HG03439 (cell line): ENCODE measurements at regions not wholly inside any gene's neighbourhood (a gene's known extent, or its start where the extent isn't known, plus 50 kb on each side); places are given as distances from the start of the nearest gene placed in this dataset.

Source experiments
- ATAC-seq: cut with Tn5 transposase; IDR thresholded peaks from one replicate; pipeline ENCODE4 v1.9.1; 2021; ENCODE audit warnings: mild to moderate bottlenecking, moderate library complexity; ENCODE audit not compliant: unreplicated experiment

DNA sequence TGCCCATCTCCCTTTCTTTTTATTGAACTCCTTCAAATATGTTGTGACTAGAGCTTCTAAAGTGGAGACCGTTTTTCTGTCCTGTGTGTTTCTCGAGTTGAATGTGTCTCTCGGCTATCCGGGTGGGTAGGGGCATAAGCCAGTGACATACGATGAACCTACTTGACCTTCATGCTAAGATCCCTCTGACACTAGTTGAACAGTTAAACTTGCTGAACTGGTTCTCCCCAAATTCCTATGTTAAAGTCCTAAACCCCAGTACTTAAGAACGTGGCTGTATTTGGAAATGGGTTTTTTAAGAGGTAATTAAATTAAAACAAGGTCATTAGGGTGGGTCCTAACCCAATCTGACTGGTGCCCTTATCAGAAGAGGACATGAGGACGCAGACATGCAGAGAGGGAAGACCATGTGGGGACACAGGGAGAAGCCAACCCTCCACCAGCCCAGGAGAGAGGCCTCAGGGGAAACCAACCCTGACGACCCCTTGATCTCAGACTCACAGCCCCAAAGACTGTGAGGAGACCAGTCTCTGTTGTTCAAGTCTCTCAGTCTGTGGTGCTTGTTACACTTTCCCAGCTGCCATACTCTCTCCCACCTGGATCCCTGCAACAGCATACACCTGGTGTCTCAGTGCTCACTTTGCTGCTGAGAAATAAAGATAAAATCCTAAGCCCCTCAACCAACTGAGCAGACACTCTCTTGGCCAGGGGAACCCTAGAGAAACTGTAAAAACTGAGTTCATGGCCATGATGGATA lies 208.4 kb downstream of the MYLK4 start:
- ATAC-seq = no peak

DNA sequence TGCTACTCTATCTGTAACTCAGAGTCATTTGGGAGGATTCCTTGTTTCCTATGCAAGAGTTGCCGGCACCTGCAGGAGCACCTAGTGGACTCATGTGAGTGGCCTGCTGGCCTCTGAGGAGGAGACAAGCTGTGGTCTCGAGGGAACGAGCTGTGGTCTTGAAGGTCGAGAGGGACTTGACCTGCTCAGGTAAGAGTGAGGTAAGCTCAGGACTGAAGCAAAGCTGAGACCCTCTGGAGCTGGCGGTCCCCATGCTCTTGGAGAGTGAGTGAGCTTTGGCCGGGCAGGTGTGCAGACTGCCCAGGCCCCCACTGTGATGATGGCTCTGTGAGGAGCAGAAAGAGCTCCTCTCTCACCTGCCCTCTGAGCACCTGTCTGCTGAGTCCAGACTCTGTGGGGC lies 214.3 kb downstream of the MYLK4 start:
- ATAC-seq = no peak

DNA sequence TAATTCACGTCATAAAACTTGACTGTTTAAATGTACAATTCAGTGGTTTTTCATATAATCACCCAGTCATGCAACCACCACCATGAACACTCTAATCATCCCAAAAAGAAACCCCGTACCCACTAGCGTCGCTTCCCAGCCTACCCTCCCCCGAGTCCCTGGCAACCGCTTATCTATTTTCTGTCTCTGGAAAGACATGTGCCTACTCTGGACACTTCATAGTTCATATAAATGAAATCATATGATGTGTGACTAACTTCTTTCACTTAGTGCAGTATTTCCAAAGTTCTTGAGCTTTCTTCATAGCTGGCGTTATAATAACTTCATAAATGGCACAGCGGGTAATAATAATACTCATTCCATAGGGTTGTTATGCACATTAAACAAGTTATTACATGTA lies 215.2 kb downstream of the MYLK4 start:
- ATAC-seq = no peak

GRCh38 chr6:2534406-2535042 lies 216.2 kb downstream of the MYLK4 start:
- no peak for ATAC-seq

DNA sequence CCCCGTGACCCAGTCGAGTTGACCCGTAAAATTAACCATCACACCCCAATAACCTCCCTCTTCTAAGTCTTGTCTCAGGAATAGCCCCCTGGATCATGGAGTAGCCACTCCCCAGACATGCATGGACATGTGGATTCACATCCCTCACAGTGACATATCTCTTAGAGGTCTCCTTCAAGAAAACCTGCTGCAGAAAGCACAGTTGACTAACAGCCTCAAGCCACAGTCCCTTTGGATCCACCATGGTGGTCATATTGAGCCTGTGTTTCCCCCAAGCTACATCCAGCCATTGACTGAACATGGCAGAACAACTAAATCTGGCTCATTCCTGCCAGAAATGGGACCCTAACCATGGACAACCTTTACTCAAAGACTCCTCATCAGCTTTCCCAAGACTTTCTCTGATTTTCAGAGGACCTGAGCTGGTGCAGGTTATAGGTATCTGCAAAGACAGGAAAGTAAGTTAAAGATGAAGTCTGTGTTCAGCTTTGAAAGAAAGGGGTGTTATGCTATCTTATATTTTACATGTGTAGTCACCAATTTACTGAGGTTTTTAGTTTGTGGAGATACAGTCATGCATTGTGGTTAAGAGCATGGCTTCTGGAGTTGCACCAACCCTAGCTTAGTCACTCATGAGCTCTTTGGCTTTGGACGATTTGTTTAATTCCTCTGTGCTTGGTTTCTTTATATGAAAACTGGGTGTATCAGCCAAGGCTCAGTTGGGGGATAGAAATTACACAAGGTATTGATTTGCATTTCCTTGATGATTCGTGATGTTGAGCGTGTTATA lies 219.1 kb downstream of the MYLK4 start:
- no peak for ATAC-seq

- ATAC-seq = no peak
These were observed 221.5 kb downstream of the MYLK4 start for GRCh38 chr6:2529211-2529719.

GRCh38 chr6:2528156-2528555 lies 222.6 kb downstream of the MYLK4 start:
- no peak for ATAC-seq

DNA sequence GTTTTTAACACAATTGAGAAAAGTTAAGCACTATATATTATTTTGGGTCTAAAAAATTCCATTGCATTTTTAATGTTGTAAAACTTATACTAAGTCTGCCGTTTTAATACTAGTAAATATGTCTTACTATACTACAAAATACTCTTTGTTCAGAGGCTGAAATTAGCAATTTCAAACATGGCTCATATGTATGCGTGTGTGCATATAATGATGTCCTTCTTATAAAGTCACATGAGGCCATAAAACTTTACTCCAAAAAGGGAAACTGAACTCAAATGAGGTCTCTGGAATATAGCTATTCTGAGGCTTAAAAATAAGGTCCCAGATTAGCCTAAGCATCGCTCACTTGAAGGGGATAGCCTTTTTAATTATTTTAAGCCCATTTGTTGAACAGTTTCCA lies 224.0 kb downstream of the MYLK4 start:
- no peak for ATAC-seq

DNA sequence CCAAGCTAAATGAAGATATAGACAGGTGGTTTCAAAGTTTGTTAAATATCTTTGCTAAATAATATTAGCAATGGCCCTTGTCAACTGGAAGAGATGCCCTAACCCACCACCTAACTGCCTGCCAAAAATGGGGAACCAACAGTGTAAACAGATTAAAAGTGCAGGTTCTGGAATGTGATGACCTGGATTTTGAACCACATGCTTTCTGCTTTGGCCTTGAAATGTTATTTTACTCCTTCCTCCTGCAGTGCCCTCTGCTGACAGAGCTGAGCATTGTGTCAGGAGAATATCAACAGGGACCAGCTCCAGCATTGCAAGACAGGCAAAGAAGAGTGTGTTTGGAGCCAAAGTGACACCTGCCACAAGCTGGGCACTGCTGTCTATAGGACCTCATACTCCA lies 226.6 kb downstream of the MYLK4 start:
- ATAC-seq = no peak

DNA sequence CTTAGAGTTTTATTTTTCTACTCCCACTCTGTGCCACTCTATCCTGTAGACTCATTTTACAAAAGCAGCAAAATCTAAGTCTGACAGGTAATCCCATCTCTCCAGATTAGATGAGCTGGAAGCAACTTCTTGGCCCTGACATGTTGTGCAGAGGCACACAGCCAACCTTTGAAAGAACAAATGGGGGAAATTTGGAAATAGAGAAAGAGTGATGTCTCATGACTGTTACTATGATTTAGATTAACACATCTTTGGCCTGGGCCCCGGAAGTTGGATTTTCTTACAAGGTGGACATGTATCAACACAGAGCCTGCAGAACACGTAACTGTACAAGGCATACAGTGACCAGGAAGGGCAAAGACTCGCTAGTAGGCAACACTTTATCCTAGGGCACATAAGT lies 227.7 kb downstream of the MYLK4 start:
- no peak for ATAC-seq

DNA sequence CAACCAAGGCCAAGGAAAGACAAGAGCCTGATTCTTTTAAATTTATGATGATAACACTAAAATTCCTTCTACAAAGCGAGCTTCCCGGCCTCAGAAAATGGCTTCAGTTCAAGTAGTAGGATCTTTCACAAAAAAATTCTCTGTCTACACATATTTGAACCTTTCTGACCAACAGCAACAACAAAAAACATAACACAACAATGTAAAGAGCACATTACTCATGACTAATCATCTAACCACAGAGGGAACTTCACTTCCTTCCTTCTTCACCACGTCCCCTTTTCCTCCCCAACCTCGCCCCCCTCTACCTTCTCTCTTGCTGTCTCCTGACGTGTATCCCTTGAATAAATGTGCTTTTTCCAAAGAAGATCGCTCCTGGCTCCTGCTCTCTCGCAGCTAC lies 228.2 kb downstream of the MYLK4 start:
- ATAC-seq = no peak

DNA sequence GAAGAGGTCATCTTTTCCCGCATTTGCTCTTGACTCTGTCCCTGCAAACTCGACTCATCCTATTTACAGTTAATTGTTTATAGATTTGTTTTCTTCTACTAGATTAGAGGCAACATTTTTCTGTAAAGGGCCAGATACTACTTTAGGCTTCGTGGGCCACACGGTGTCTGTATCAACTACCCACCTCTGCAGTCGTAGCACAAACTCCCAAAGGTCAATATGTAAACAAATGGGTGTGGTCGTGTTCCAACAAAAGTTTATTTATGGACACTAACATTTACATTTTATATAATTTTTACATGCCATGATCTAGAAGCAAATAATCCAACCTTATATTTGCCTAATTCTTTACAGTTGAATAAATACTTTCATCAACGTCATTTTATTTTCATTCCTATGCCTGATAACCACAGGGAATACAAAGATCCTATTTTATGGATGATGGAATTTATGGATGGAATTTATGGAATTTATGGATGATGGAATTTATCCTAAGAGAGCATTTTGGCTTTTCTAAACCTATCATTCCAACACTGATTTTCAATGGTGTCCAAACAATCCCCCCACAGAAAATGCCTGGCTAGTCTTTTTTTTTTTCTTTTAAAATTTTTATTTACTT lies 232.8 kb downstream of the MYLK4 start:
- no peak for ATAC-seq

DNA sequence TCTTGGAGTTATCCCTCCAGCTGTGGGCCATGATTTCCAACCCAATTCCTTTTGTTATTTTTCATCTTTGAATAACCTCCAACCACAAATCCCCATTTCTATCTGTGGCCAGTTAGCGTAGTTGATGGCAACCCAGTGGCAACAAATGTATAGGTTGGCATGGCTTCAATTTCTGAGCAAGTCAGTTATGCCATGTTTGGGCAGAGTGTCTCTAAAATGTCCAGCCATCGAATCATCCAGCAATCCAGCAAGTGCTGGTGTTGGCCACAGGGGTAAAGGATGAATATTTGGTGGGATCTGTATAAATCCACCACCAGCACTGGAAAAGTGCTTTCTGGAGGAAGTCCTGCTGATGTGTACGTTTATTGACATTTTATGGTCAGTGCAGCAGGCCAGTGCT lies 233.3 kb downstream of the MYLK4 start:
- no peak for ATAC-seq

GRCh38 chr6:2516059-2516458 lies 234.7 kb downstream of the MYLK4 start:
- no peak for ATAC-seq

- ATAC-seq = no peak
These were observed 235.7 kb downstream of the MYLK4 start for GRCh38 chr6:2514965-2515543.

- ATAC-seq = no peak
These were observed 237.9 kb downstream of the MYLK4 start for GRCh38 chr6:2512802-2513201.

GRCh38 chr6:2510316-2510715 lies 240.4 kb downstream of the MYLK4 start:
- ATAC-seq = no peak

- ATAC-seq = no peak
These were observed 241.0 kb downstream of the MYLK4 start for GRCh38 chr6:2509711-2510110.

GRCh38 chr6:2508071-2508470 lies 242.7 kb downstream of the MYLK4 start:
- ATAC-seq = no peak

DNA sequence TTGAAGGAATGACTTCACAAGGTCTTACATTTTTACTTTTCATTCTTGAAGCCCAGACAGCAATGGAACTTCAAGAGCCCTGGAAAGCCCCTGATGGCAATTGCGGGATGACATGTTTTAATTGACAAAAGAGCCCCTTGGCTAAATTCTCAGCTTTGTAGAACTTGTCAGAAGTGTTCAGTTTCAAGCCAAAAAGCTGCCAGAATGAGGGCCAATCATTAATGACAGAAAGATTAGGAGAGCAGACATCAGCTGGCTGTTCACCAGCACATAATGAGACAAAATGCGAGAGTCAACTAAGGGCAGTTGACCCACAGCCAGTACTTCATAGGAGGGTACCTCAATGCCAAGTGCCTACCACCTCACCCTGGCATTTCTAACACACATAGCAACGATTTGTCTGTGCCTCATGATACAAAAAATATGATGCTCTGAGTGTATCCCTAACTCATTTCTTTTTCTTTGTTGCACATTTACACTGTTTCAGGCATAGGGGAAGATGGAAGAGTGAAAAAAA lies 243.1 kb downstream of the MYLK4 start:
- no peak for ATAC-seq

DNA sequence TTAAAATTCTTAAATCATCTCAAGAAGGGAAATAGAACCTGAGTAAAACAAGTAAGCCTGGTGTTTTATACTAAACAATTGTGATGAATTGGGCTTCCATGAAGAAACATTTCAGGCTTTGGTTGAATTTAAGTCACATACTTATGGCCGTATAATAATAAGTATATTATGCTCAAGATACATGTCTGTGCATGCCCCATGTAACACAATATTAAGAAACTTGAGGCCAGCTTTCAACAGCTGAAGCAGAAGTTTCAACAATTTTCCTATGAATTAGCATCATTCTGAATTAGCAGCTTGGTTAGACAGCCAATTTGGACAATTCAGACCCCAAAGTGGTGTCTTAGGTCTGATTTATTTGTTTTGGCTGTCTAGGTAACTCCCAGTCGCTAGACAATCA lies 243.7 kb downstream of the MYLK4 start:
- ATAC-seq = no peak
